SK-N-SH (cell line): ENCODE measurements at regions not wholly inside any gene's neighbourhood (a gene's known extent, or its start where the extent isn't known, plus 50 kb on each side); places are given as distances from the start of the nearest gene placed in this dataset.

Experiments used
- CTCF ChIA-PET: fragments of 300-600, 350-600 bp; formaldehyde crosslinking; extraction: SDS; loops from one replicate; lab custom pipeline; 2021; lab: Yijun Ruan, JAX
- POLR2A ChIA-PET: fragments of 350-600 bp; sonication (Branson Sonifier 250); formaldehyde crosslinking; extraction: SDS; loops from one replicate; lab custom pipeline; 2020; ENCODE audit warnings: antibody characterized with exemption, inconsistent platforms; lab: Yijun Ruan, JAX
- DNase-seq: peaks from one replicate; pipeline ENCODE4 v3.0.0; 2012
- H2AFZ ChIP-seq: fragments of 200-600 bp; sonication (generic); 2 replicates; pipeline ENCODE4 v1.8.1; 2016; ENCODE audit warnings: antibody characterized with exemption, mild to moderate bottlenecking, low read depth
- H3F3A ChIP-seq: fragments of 200-600 bp; sonication (generic); replicated peaks from 2 replicates; pipeline ENCODE3; 2016; ENCODE audit warnings: antibody characterized with exemption, mild to moderate bottlenecking; ENCODE audit not compliant: insufficient read depth
- H3K27ac ChIP-seq, 2 experiments: fragments of 200-500 bp in 1 of 2; fragments of 200-600 bp in 1 of 2; sonication (Bioruptor generic) in 1 of 2; sonication (generic), shearing (Covaris generic) in 1 of 2; 2 replicates each; pipeline versions ENCODE4 v1.5.1 to v1.6.1; 2014 to 2016; ENCODE audit warnings: low read depth in 2 of 2, inconsistent platforms in 1 of 2, low read length in 1 of 2, mild to moderate bottlenecking in 1 of 2, mixed read lengths in 1 of 2
- H3K27me3 ChIP-seq: fragments of 200-600 bp; sonication (generic), shearing (Covaris generic); 2 replicates; pipeline ENCODE4 v1.6.1; 2016; ENCODE audit warnings: mixed run types; ENCODE audit not compliant: insufficient read depth
- H3K36me3 ChIP-seq, 2 experiments: fragments of 200-500 bp in 1 of 2; fragments of 200-600 bp in 1 of 2; sonication (Bioruptor generic) in 1 of 2; sonication (generic) in 1 of 2; replicated peaks in 1 of 2; 2 replicates each; pipeline versions ENCODE3 to v1.5.1; 2014 to 2016; ENCODE audit warnings: low read length in 1 of 2, mild to moderate bottlenecking in 1 of 2; ENCODE audit not compliant: insufficient read depth in 2 of 2, control insufficient read depth in 1 of 2
- H3K4me1 ChIP-seq, 2 experiments: fragments of 200-500 bp in 1 of 2; fragments of 200-600 bp in 1 of 2; sonication (Bioruptor generic) in 1 of 2; sonication (generic), shearing (Covaris generic) in 1 of 2; 2 replicates each; pipeline versions ENCODE4 v1.5.1 to v1.6.1; 2014 to 2016; ENCODE audit warnings: low read depth in 1 of 2, low read length in 1 of 2, mixed run types in 1 of 2; ENCODE audit not compliant: insufficient read depth in 2 of 2, control insufficient read depth in 1 of 2
- H3K4me2 ChIP-seq: fragments of 200-600 bp; sonication (generic), shearing (Covaris generic); 2 replicates; pipeline ENCODE4 v1.6.1; 2017; ENCODE audit warnings: mixed run types
- H3K4me3 ChIP-seq, 2 experiments: fragments of 200-500 bp in 1 of 2; fragments of 200-600 bp in 1 of 2; sonication (Bioruptor generic) in 1 of 2; sonication (generic), shearing (Covaris generic) in 1 of 2; 2 replicates each; pipeline versions ENCODE4 v1.5.1 to v1.8.1; 2014 to 2016; ENCODE audit warnings: low read depth in 2 of 2, inconsistent platforms in 1 of 2, low read length in 1 of 2, mild to moderate bottlenecking in 1 of 2, mixed read lengths in 1 of 2, moderate library complexity in 1 of 2
- H3K79me2 ChIP-seq: fragments of 200-600 bp; sonication (generic); 2 replicates; pipeline ENCODE4 v1.8.1; 2017; ENCODE audit warnings: mild to moderate bottlenecking; ENCODE audit not compliant: insufficient read depth
- H3K9ac ChIP-seq: fragments of 200-600 bp; sonication (generic); 2 replicates; pipeline ENCODE4 v1.6.1; 2017; ENCODE audit warnings: mixed run types
- H3K9me2 ChIP-seq: fragments of 200-600 bp; sonication (generic); 2 replicates; pipeline ENCODE4 v1.6.1; 2017; ENCODE audit warnings: mixed run types
- H3K9me3 ChIP-seq: fragments of 200-600 bp; sonication (generic); 2 replicates; pipeline ENCODE4 v1.6.1; 2017; ENCODE audit warnings: mixed run types, mild to moderate bottlenecking, moderate library complexity
- H4K20me1 ChIP-seq: fragments of 200-600 bp; sonication (generic); 2 replicates; pipeline ENCODE4 v1.6.1; 2017; ENCODE audit warnings: mild to moderate bottlenecking, mixed run types; ENCODE audit not compliant: insufficient read depth
- CHD2 ChIP-seq: fragments of 150-350 bp; IDR thresholded peaks from 2 replicates; pipeline ENCODE4 v1.6.1; 2018; ENCODE audit warnings: low read length; ENCODE audit not compliant: partially characterized antibody
- EZH2phosphoT487 ChIP-seq: fragments of 200-600 bp; sonication (generic); IDR thresholded peaks from 2 replicates; pipeline ENCODE4 v1.6.1; 2017; ENCODE audit warnings: low read depth, mixed run types, mild to moderate bottlenecking, antibody characterized with exemption, moderate library complexity, borderline replicate concordance
- FOSL2 ChIP-seq: IDR thresholded peaks from 2 replicates; pipeline ENCODE4 v1.4.0; 2012; ENCODE audit warnings: low read depth, mild to moderate bottlenecking, moderate library complexity, borderline replicate concordance
- FOXJ3 ChIP-seq: sonication (generic); formaldehyde crosslinking; IDR thresholded peaks from 2 replicates; pipeline ENCODE4 v1.5.1; 2020; ENCODE audit warnings: mild to moderate bottlenecking, missing genetic modification reagents
- FOXM1 ChIP-seq: IDR thresholded peaks from 2 replicates; pipeline ENCODE4 v1.4.0; 2012; ENCODE audit warnings: low read depth, mild to moderate bottlenecking
- GABPA ChIP-seq: IDR thresholded peaks from 2 replicates; pipeline ENCODE4 v1.4.0; 2012; ENCODE audit warnings: low read depth, mild to moderate bottlenecking
- IRF3 ChIP-seq: fragments of 150-350 bp; IDR thresholded peaks from 2 replicates; pipeline ENCODE4 v1.6.1; 2016; ENCODE audit warnings: mild to moderate bottlenecking, low read depth, low read length
- JUND ChIP-seq: IDR thresholded peaks from 2 replicates; pipeline ENCODE4 v1.4.0; 2012
- MAX ChIP-seq: IDR thresholded peaks from 2 replicates; pipeline ENCODE4 v1.4.0; 2012; ENCODE audit warnings: low read depth
- MEF2A ChIP-seq: IDR thresholded peaks from 2 replicates; pipeline ENCODE4 v1.4.0; 2012; ENCODE audit warnings: low read depth, borderline replicate concordance
- POLR2AphosphoS5 ChIP-seq: IDR thresholded peaks from 2 replicates; pipeline ENCODE4 v1.6.1; 2012; ENCODE audit warnings: low read depth, low read length
- RCOR1 ChIP-seq: fragments of 150-350 bp; IDR thresholded peaks from 2 replicates; pipeline ENCODE4 v1.6.1; 2017; ENCODE audit warnings: antibody characterized with exemption, low read length
- REST ChIP-seq: IDR thresholded peaks from 2 replicates; pipeline ENCODE4 v1.6.1; 2012; ENCODE audit warnings: mild to moderate bottlenecking, low read depth, low read length, moderate library complexity
- RFX5 ChIP-seq: IDR thresholded peaks from 2 replicates; pipeline ENCODE4 v1.6.1; 2012; ENCODE audit warnings: mild to moderate bottlenecking, improper control_type of control experiment, low read length
- RXRA ChIP-seq: IDR thresholded peaks from 2 replicates; pipeline ENCODE4 v1.4.0; 2012; ENCODE audit warnings: low read depth, mild to moderate bottlenecking, borderline replicate concordance
- TCF12 ChIP-seq: IDR thresholded peaks from 2 replicates; pipeline ENCODE4 v1.4.0; 2012
- TEAD4 ChIP-seq: IDR thresholded peaks from 2 replicates; pipeline ENCODE4 v1.4.0; 2012; ENCODE audit warnings: mild to moderate bottlenecking, borderline replicate concordance; ENCODE audit not compliant: insufficient read depth
- USF2 ChIP-seq: fragments of 150-350 bp; IDR thresholded peaks from 2 replicates; pipeline ENCODE4 v1.6.1; 2017; ENCODE audit warnings: antibody characterized with exemption, low read length, low read depth, borderline replicate concordance
- WGBS: methylation state at CpG from one replicate; pipeline ENCODE4 v1.1.6; 2017; ENCODE audit warnings: low lambda C conversion rate; 5-methylcytosine and 5-hydroxymethylcytosine counted together

- Histone ChIP-seq H3F3A (no peaks in the 10 kb centered on the region), H3K27me3 (peaks cover 14% of the 10 kb centered on the region), H2AFZ (no peak overlapping the region), H3K4me3 (no peak overlapping the region), H3K4me2 (no peak overlapping the region), H4K20me1 (no peaks in the 10 kb centered on the region), H3K4me1 (peaks cover 0 to 31% of the 10 kb centered on the region in 2 experiments; a peak in 1 of 4 replicates), H3K9me3 (no peaks in the 10 kb centered on the region), H3K36me3 (no peaks in the 10 kb centered on the region), H3K79me2 (no peaks in the 10 kb centered on the region), H3K27ac (no peak overlapping the region), H3K9me2 (no peaks in the 10 kb centered on the region), H3K9ac (no peak overlapping the region)
- CTCF ChIA-PET, result interaction anchor here (1.1 to 1.3 kb wide), 3 partner anchors 10 to 38 kb away, joined by 3 to 4 read pairs (median 4); no protein-coding TSS in a partner anchor
- POLR2A ChIA-PET, result no interaction called here
- no peak for DNase-seq
- 67% methylated on average over 3 of the region's 3 CpGs for WGBS
- TF ChIP-seq FOSL2 (no peak), JUND (no peak), CHD2 (no peak), FOXM1 (no peak), RXRA (no peak), GABPA (no peak), RFX5 (no peak), FOXJ3 (CRISPR knock-in tag) (no peak), REST (no peak), MAX (no peak), POLR2AphosphoS5 (no peak)
Measured at GRCh38 chr17:77640252-77640651, 318.3 kb upstream of the TNRC6C start.

GRCh38 chr17:77640916-77641605 is 317.4 kb upstream of the TNRC6C start:
- H3K79me2 ChIP-seq, result no peaks in the 10 kb centered on the region
- no peak for DNase-seq
- ChIA-PET CTCF (interaction anchor here (0.7 to 1.1 kb wide), 4 partner anchors 14 to 536 kb away, joined by 3 to 4 read pairs (median 4); no protein-coding TSS in a partner anchor), POLR2A (no interaction called here)
- peaks cover 0 to 33% of the 10 kb centered on the region in 2 experiments; a peak in 1 of 4 replicates for H3K4me1 ChIP-seq
- H3K4me2 ChIP-seq, result no peak overlapping the region
- H3F3A ChIP-seq, result no peaks in the 10 kb centered on the region
- H3K36me3 ChIP-seq, result no peaks in the 10 kb centered on the region
- no peak overlapping the region for H3K4me3 ChIP-seq
- TF ChIP-seq RCOR1 (no peak), IRF3 (no peak), TCF12 (no peak), TEAD4 (no peak), EZH2phosphoT487 (no peak), MAX (no peak), USF2 (no peak), POLR2AphosphoS5 (no peak), MEF2A (no peak)
- H3K9me2 ChIP-seq, result no peaks in the 10 kb centered on the region
- H2AFZ ChIP-seq, result no peak overlapping the region
- no peak overlapping the region for H3K9ac ChIP-seq
- H3K9me3 ChIP-seq, result no peaks in the 10 kb centered on the region
- peaks cover 18% of the 10 kb centered on the region for H3K27me3 ChIP-seq
- H4K20me1 ChIP-seq, result no peaks in the 10 kb centered on the region
- no peak overlapping the region for H3K27ac ChIP-seq
- WGBS, result 64% methylated on average over 8 of the region's 8 CpGs
